IPS-20b (cell line): ENCODE measurements at regions not wholly inside any gene's neighbourhood (a gene's known extent, or its start where the extent isn't known, plus 50 kb on each side); places are given as distances from the start of the nearest gene placed in this dataset.

ENCODE experiments used
- H3K27ac ChIP-seq: one replicate; pipeline ENCODE4 v1.5.1; 2013; ENCODE audit warnings: low read length
- H3K27me3 ChIP-seq: 2 replicates; pipeline ENCODE4 v1.6.1; 2013; ENCODE audit warnings: mild to moderate bottlenecking, low read length, inconsistent platforms; ENCODE audit not compliant: insufficient read depth
- H3K36me3 ChIP-seq: 2 replicates; pipeline ENCODE4 v1.6.1; 2013; ENCODE audit warnings: low read depth, mild to moderate bottlenecking, inconsistent platforms, low read length, moderate library complexity; ENCODE audit not compliant: insufficient read depth
- H3K4me1 ChIP-seq: 2 replicates; pipeline ENCODE4 v1.6.1; 2013; ENCODE audit warnings: mild to moderate bottlenecking, control low read depth, inconsistent platforms, low read length, moderate library complexity; ENCODE audit not compliant: insufficient read depth
- H3K4me3 ChIP-seq: 2 replicates; pipeline ENCODE4 v1.5.1; 2013; ENCODE audit warnings: mild to moderate bottlenecking, low read length, inconsistent platforms
- H3K9ac ChIP-seq: 2 replicates; pipeline ENCODE4 v1.6.1; 2013; ENCODE audit warnings: low read depth, mild to moderate bottlenecking, inconsistent platforms, low read length, moderate library complexity
- H3K9me3 ChIP-seq: 2 replicates; pipeline ENCODE4 v1.6.1; 2013; ENCODE audit warnings: mild to moderate bottlenecking, low read depth, low read length, inconsistent platforms; ENCODE audit not compliant: insufficient read depth

DNA sequence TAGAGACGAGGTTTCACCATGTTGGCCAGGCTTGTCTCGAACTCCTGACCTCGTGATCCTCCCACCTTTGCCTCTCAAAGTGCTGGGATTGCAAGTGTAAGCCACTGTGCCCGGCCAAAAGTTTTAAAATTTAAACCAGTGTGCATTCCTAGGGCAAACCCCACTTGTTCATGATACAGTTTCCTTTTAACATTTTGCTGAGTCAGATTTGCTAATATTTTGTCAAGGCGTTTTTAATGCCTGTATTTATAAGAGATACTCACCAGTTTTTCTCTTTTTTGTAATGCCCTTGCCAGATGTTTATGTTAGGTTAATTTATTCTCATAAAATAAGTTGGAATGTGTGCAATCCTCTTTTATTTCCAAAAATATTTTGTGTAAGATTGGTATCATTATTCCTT is 927.4 kb downstream of the DNAJB9 start:
- no peaks in the 10 kb centered on the region for H3K27me3 ChIP-seq
- H3K9me3 ChIP-seq, result no peaks in the 10 kb centered on the region
- H3K9ac ChIP-seq, result no peak overlapping the region
- H3K4me3 ChIP-seq, result no peak overlapping the region
- H3K27ac ChIP-seq, result no peak overlapping the region
- no peaks in the 10 kb centered on the region for H3K4me1 ChIP-seq
- no peaks in the 10 kb centered on the region for H3K36me3 ChIP-seq

DNA sequence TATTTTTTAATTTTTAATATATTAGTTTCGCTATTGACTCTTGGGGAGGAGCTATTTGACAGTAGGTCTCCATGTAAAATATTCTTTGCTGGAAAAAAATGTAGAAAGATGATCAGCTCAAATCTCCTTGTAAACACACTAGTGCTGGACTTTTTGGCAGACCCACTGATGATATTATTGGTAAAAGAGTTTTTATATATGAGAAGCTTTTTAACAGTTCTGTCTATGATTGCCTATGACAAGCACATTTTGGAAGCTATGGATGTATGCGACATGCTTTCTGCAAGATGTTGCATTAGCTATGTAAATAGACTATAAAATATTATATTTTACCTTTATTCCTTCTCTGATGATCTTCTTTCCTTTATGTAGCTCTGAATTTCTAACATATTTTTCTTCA is 928.5 kb downstream of the DNAJB9 start:
- Histone ChIP-seq H3K27ac (no peak overlapping the region), H3K9me3 (no peaks in the 10 kb centered on the region), H3K4me1 (no peaks in the 10 kb centered on the region), H3K36me3 (no peaks in the 10 kb centered on the region), H3K4me3 (no peak overlapping the region), H3K27me3 (no peaks in the 10 kb centered on the region), H3K9ac (no peak overlapping the region)

DNA sequence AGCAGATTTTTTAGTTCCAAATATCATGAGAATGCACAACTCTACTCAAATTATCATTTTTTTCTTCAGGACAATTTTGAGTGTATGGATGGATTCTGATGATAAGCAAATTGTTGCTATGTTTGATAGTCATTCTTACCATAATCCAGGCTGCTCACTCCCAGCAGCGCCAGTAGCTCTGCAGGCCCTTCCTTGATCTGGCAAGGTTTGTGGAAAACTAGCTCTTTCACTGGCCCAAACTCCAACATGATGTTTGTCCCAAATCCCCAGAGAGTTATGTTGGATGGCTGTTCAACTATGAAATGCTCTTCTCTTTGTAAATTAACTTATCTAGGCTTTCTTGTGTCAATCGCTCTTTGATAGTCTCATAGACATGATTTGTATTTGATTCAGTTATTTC is 933.7 kb downstream of the DNAJB9 start:
- H3K27ac ChIP-seq, result no peak overlapping the region
- H3K4me3 ChIP-seq, result no peak overlapping the region
- no peaks in the 10 kb centered on the region for H3K36me3 ChIP-seq
- H3K9me3 ChIP-seq, result no peaks in the 10 kb centered on the region
- no peaks in the 10 kb centered on the region for H3K27me3 ChIP-seq
- H3K9ac ChIP-seq, result no peak overlapping the region
- H3K4me1 ChIP-seq, result no peaks in the 10 kb centered on the region

DNA sequence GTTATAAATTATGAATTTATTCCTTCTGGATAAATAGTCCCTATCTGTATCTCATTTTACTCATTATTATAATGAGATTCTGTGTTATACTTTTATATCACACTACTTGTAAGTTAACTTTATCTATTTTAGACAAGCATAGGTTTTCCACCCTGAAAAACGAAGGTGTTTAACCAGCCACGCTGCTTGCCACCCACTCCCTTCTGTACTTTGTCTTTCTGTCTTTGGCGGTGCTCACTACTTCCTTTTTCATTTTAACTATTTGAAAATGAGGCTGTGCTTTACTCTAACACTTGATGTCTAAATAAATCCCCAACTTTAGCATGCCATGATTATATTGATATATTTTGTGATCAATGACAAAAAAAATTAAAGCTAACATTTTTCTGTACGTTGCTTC is 952.9 kb downstream of the DNAJB9 start:
- no peaks in the 10 kb centered on the region for H3K27me3 ChIP-seq
- H3K27ac ChIP-seq, result no peak overlapping the region
- H3K4me1 ChIP-seq, result no peaks in the 10 kb centered on the region; the same call in 1 of the 2 replicates

DNA sequence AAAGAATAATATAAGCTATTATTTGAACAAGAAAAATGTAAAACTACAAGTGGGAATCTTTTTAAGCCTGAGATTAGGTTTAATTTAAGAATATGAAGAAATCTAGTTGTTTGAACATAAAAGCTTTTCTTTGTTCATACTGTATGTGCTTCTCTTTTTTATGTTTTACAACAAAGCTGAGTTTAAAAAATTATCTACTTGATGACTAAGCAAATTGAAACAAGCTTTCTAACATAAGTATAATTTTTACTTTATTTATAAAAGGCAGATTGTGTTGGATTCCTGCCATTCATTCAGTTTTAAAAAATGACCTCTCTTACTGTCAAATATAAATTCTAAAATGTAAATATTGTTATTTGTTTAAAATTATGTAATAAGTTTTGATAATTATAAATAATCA is 958.2 kb downstream of the DNAJB9 start:
- Histone ChIP-seq H3K9me3 (no peaks in the 10 kb centered on the region), H3K27ac (no peak overlapping the region), H3K9ac (no peak overlapping the region)

More for the DNA sequence above, 952.9 kb downstream of the DNAJB9 start:
- no peaks in the 10 kb centered on the region for H3K9me3 ChIP-seq
- H3K9ac ChIP-seq, result no peak overlapping the region
- no peaks in the 10 kb centered on the region for H3K36me3 ChIP-seq
- H3K4me3 ChIP-seq, result no peak overlapping the region

DNA sequence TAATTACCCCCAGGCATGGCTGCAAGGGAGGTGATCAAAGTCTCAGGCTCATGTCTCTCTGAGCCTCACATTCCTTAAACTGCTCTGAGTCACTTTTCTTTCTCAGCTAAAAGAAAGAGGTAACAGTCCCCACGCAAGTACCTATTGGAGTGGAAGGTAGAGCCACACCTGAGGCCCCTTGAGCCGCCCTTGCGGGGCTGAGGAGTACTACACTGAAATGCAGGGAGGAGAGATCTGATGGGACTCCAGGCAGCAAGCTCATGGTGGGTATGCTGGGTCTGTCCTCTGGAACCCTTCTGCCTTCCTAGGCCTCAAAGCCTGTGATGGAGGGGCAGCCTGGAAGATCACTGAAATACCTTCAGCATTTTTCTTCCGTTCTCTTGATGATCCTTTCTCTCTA is 960.0 kb downstream of the DNAJB9 start:
- Histone ChIP-seq H3K9me3 (no peaks in the 10 kb centered on the region), H3K4me1 (no peaks in the 10 kb centered on the region), H3K27me3 (no peaks in the 10 kb centered on the region), H3K27ac (no peak overlapping the region), H3K4me3 (no peak overlapping the region), H3K9ac (no peak overlapping the region), H3K36me3 (no peaks in the 10 kb centered on the region)

More for the DNA sequence above, 958.2 kb downstream of the DNAJB9 start:
- Histone ChIP-seq H3K27me3 (no peaks in the 10 kb centered on the region), H3K36me3 (no peaks in the 10 kb centered on the region), H3K4me1 (no peaks in the 10 kb centered on the region), H3K4me3 (no peak overlapping the region)

DNA sequence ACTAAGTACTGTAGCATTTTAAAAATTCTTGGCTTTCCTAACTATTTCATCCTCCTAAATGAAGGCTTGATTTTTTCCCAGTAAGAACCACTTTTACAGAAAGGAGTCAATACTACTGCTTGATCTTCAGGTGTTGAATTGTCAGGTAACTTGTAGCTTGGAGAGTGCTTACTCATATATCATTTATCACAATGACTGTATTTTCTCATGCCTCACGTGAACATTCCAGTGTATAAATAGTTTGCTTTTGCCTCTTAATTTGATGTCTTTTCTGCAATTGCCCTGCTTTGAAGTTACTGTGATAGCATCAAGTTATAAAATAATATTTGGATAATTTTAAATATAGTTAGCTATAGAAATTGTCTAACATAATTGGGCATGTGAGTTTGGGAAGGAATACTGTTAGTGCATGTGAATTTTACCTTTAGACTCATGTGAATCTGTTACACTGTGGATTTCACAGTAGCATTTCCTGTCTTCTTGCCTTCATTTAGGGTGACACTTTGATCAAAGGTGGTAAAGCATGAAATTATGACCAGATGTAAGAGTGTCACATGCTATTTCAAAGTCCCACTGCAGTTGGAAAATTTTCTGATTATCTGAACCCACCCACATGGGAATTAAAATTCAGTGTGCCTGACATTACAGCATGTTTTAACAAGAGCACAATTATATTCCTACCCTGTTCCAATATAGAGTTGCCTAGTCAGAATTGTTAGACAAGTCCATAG is 962.8 kb downstream of the DNAJB9 start:
- H3K4me1 ChIP-seq, result no peaks in the 10 kb centered on the region
- no peaks in the 10 kb centered on the region for H3K27me3 ChIP-seq
- no peaks in the 10 kb centered on the region for H3K36me3 ChIP-seq
- no peak overlapping the region for H3K4me3 ChIP-seq
- H3K27ac ChIP-seq, result no peak overlapping the region
- H3K9ac ChIP-seq, result no peak overlapping the region
- no peaks in the 10 kb centered on the region for H3K9me3 ChIP-seq

DNA sequence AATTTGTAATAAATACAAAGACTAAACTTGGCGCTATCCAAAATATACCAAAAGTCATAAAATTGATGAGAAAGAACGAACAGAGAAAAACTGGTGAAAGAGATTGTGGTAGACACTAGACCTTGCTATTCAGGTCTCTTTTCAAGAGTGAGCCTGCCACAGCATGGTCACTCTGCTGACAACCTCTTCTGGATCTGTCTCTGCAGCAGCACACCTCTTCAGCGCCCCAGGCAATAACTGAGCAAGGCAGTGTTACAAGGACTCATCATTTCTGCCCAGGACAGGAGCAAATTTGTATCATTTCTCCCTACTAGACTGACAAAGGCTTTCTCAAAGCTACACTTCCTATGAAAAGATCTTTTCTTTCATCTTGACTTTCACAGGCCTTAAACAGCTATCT is 976.0 kb downstream of the DNAJB9 start:
- peaks cover 5% of the 10 kb centered on the region; the same call in 1 of the 2 replicates for H3K4me1 ChIP-seq

DNA sequence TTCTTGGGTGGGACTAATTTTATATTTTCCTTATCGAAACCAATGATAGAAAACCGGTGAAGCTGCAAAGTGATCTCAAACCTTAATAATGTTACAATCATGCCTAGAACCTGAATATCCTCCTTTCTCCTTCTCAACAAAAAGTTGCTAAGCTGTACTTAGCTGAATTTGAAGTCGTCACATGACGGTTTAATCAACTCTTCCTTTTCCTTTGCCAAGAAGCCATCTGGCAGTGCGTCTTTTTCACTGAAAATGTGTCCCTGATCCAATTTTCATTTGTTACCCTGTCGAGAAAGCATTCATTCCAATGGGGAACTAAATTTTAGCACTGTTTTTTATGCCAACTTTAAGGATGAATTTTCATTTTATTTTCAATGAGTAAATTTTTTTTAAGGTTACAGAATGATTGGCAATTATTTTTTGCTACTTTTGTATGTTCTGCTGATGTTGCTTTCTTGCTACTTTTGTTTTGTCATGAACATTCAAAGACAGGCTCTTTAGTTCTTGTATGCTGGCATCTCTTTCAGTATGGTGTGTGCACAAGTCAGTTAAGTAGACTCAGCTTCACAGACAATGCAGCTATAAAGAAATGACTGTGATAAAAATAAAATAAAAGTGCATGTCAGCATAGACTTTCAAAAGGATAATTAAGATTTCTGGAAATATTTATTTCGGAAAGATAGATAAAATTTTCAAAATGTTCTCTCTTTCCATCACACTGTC is 980.0 kb downstream of the DNAJB9 start:
- Histone ChIP-seq H3K9ac (no peak overlapping the region), H3K4me1 (peaks cover 5% of the 10 kb centered on the region; the same call in 1 of the 2 replicates), H3K27ac (no peak overlapping the region), H3K27me3 (no peaks in the 10 kb centered on the region), H3K4me3 (no peak overlapping the region), H3K9me3 (no peaks in the 10 kb centered on the region), H3K36me3 (no peaks in the 10 kb centered on the region)

More for the DNA sequence above, 976.0 kb downstream of the DNAJB9 start:
- Histone ChIP-seq H3K27ac (no peak overlapping the region), H3K9ac (no peak overlapping the region), H3K9me3 (no peaks in the 10 kb centered on the region), H3K27me3 (no peaks in the 10 kb centered on the region), H3K4me3 (no peak overlapping the region), H3K36me3 (no peaks in the 10 kb centered on the region)

DNA sequence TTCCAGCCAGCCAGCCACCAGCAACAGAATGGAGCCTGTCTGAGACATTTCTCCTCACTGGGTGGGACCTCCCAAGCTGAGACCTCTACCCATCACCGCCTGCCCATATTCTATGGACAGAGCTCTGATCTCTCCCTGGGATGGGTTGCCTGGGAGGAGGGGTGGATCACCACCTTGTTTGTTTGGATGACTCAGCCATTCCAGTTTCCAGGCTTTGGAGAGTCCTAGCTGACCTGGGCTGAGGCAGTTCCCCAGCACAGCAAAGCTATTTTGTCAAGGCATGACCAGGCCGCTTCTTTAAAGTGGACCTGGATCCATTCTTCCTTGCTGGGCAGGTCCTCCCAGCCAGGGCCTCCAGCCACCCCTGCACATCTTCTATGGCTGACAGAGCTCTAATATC is 982.3 kb downstream of the DNAJB9 start:
- no peaks in the 10 kb centered on the region for H3K36me3 ChIP-seq
- H3K9me3 ChIP-seq, result no peaks in the 10 kb centered on the region
- H3K27me3 ChIP-seq, result no peaks in the 10 kb centered on the region
- no peak overlapping the region for H3K4me3 ChIP-seq
- H3K27ac ChIP-seq, result no peak overlapping the region
- peaks cover 5% of the 10 kb centered on the region; the same call in 1 of the 2 replicates for H3K4me1 ChIP-seq
- no peak overlapping the region for H3K9ac ChIP-seq

DNA sequence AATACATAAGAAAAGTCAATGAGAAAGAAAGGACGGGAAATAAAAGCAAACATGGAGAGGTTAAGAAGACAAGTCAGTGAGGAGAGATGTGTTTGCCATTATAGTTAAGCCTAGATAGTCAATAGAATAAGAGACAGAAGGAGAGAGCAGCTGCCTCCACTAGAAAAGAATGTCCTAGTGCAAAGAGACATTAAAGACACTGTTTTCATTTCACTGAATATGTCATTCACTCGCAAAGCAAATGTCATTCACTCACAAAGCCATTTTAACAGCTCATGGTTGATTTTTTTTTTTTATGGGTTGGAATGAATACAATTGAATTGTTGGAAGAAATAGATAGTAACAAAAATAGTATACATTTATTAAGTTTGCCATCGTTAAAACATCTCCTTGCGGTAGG is 1007.6 kb downstream of the DNAJB9 start:
- no peak overlapping the region for H3K9ac ChIP-seq
- H3K27me3 ChIP-seq, result no peaks in the 10 kb centered on the region
- H3K4me1 ChIP-seq, result peaks cover 4% of the 10 kb centered on the region
- no peak overlapping the region for H3K27ac ChIP-seq
- H3K9me3 ChIP-seq, result no peaks in the 10 kb centered on the region
- no peaks in the 10 kb centered on the region for H3K36me3 ChIP-seq
- no peak overlapping the region for H3K4me3 ChIP-seq

DNA sequence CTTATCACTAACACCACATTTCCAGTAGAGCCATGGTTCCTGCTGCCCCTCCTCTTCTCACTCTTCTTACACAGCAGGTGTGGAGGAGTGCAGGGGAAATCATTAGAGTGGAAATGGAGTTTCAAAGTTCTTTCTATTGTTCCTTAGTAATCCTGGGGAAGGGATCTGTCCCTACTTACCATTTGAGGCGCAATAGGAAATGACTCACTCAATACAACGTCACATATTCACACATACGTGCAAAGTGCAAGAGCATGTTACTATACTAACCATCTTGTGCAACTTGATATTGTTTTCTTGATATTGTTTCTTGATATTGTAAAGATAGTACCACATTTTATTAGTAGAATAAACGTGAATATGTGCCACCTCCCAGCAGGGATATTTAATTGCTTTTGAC is 1010.2 kb downstream of the DNAJB9 start:
- H3K27me3 ChIP-seq, result no peaks in the 10 kb centered on the region
- H3K4me3 ChIP-seq, result no peak overlapping the region

More for the DNA sequence above, 1010.2 kb downstream of the DNAJB9 start:
- Histone ChIP-seq H3K27ac (no peak overlapping the region), H3K9me3 (peaks cover 2% of the 10 kb centered on the region; the same call in 1 of the 2 replicates), H3K4me1 (peaks cover 4% of the 10 kb centered on the region), H3K9ac (no peak overlapping the region), H3K36me3 (no peaks in the 10 kb centered on the region)
